ENCODE measurements at regions not wholly inside any gene's neighbourhood (a gene's known extent, or its start where the extent isn't known, plus 50 kb on each side); places are given as distances from the start of the nearest gene placed in this dataset.

DNA sequence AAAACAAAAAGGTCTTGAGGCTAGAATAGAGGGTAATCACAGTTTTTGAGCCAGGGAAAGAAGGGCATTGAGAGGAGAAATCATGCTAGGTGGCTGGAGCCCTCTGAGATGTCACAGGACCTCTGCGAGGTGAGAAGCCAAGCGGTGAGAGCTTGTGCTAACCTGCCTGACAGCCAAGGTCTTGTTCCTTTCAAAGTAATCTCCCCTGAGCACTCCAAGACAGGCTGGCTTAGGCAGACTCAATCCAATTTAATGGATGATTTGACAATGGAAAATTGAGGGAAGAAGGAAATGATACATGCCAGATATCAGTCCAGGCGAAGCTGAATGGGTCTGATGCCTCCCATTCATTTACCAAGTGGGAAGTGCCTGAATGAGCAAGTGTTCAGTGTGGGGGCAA lies 311.9 kb upstream of the PTBP2 start:
- Histone ChIP-seq H3K18ac (ENCODE audit: extremely low read depth, low read length) (no peak overlapping the region), H3K79me2 (ENCODE audit: control insufficient read depth in 1 of 2, insufficient read depth in 2 of 2, low read length in 2 of 2) (no peaks in the 10 kb centered on the region), H3K4me2 (ENCODE audit: insufficient read depth in 1 of 2, low read depth in 2 of 2, low read length in 2 of 2) (no peak overlapping the region), H2AK5ac (ENCODE audit: low read depth, low read length) (no peak overlapping the region), H2BK5ac (ENCODE audit: low read depth, low read length) (no peak overlapping the region), H4K8ac (ENCODE audit: extremely low read depth, insufficient read depth, low read length) (no peak overlapping the region), H2BK120ac (replicated peaks; ENCODE audit: low read depth, low read length) (no peak overlapping the region), H2AFZ (ENCODE audit: low read length) (no peak overlapping the region), H4K20me1 (replicated peaks in 1 of 2; ENCODE audit: control insufficient read depth in 1 of 2, insufficient read depth in 2 of 2, low read length in 2 of 2) (no peaks in the 10 kb centered on the region), H3K23ac (ENCODE audit: insufficient read length) (no peak overlapping the region), H3K4me3 (ENCODE audit: extremely low read depth in 1 of 4, insufficient read depth in 2 of 4, low read depth in 3 of 4, low read length in 4 of 4) (no peak overlapping the region), H3K27ac (ENCODE audit: low read depth, low read length) (no peak overlapping the region), H3K9me3 (ENCODE audit: insufficient read depth in 2 of 2, low read depth in 1 of 2, low read length in 1 of 2) (no peaks in the 10 kb centered on the region), H4K5ac (ENCODE audit: insufficient read length, low read depth, low read length) (no peak overlapping the region), H3K4ac (replicated peaks; ENCODE audit: insufficient read length, low read depth, low read length) (no peak overlapping the region), H2BK20ac (ENCODE audit: low read length) (no peak overlapping the region), H2BK12ac (ENCODE audit: low read depth, low read length) (no peak overlapping the region), H3K79me1 (ENCODE audit: low read depth, low read length) (no peaks in the 10 kb centered on the region), H3K4me1 (replicated peaks in 1 of 4; ENCODE audit: control insufficient read depth in 3 of 4, insufficient read depth in 4 of 4, low read length in 3 of 4) (no peaks in the 10 kb centered on the region), H3K9ac (replicated peaks in 1 of 4; ENCODE audit: extremely low read depth in 1 of 4, low read depth in 3 of 4, low read length in 3 of 4) (no peak overlapping the region), H4K91ac (replicated peaks; ENCODE audit: insufficient read length, low read length) (no peak overlapping the region), H3K56ac (replicated peaks; ENCODE audit: insufficient read length, low read depth, low read length) (no peak overlapping the region), H3K36me3 (ENCODE audit: control insufficient read depth in 2 of 4, insufficient read depth in 4 of 4, low read length in 3 of 4) (no peaks in the 10 kb centered on the region), H2BK15ac (ENCODE audit: low read length) (no peak overlapping the region), H3K14ac (ENCODE audit: insufficient read length) (no peak overlapping the region), H3K23me2 (ENCODE audit: low read depth, low read length) (no peaks in the 10 kb centered on the region), H3K27me3 (replicated peaks in 1 of 4; ENCODE audit: control insufficient read depth in 3 of 4, extremely low read depth in 1 of 4, insufficient read depth in 3 of 4, low read length in 3 of 4) (no peaks in the 10 kb centered on the region)
- FAIRE-seq (no peak), DNase-seq (ENCODE audit: low read depth in 1 of 2, low spot score in 2 of 2) (no peak)
- ChIA-PET CTCF (ENCODE audit: partially characterized antibody) (interaction anchor here (0.8 kb wide), 1 partner anchor 17 kb away, joined by 3 read pairs; no protein-coding TSS in a partner anchor), POLR2A (ENCODE audit: partially characterized antibody) (no interaction called here)
- WGBS, 2 experiments (ENCODE audit: extremely low coverage in 1 of 2, insufficient coverage in 1 of 2, insufficient read length in 1 of 2, insufficient replicate concordance in 2 of 2, low coverage in 1 of 2, low lambda C conversion rate in 2 of 2, missing lambda C conversion rate in 1 of 2) = 88% methylated on average over 3 of the region's 3 CpGs; no CpG with 5 or more reads in 1 of the 2 experiments
- TF ChIP-seq CREB1 (IDR thresholded peaks at IDR 0.05) = no peak
- no peak for TF ChIP-seq SIN3A (conservative IDR thresholded peaks at IDR 0.05 in 1 of 2, IDR thresholded peaks at IDR 0.05 in 1 of 2; ENCODE audit: low read depth in 1 of 2, low read length in 2 of 2)
- TF ChIP-seq SP1 (IDR thresholded peaks at IDR 0.05; ENCODE audit: low read depth, low read length) = no peak
- TF ChIP-seq ZNF274 (IDR thresholded peaks at IDR 0.05; ENCODE audit: borderline replicate concordance, extremely low read depth, low read length) = no peak
- TF ChIP-seq HDAC6 (IDR thresholded peaks at IDR 0.05; ENCODE audit: low read depth, low read length) = no peak
- TF ChIP-seq MAFK (IDR thresholded peaks at IDR 0.05; ENCODE audit: low read depth, low read length) = no peak
- no peak for TF ChIP-seq JUND (IDR thresholded peaks at IDR 0.05; ENCODE audit: low read length)
- TF ChIP-seq SP2 (IDR thresholded peaks at IDR 0.05; ENCODE audit: low read length) = no peak
- TF ChIP-seq PHF8 (conservative IDR thresholded peaks at IDR 0.05; ENCODE audit: low read depth, low read length) = no peak
- no peak for TF ChIP-seq EGR1 (IDR thresholded peaks at IDR 0.05; ENCODE audit: borderline replicate concordance, low read depth, low read length)
- TF ChIP-seq RXRA (IDR thresholded peaks at IDR 0.05; ENCODE audit: insufficient read depth, low read depth, low read length) = no peak
- no peak for TF ChIP-seq CHD2 (IDR thresholded peaks at IDR 0.05; ENCODE audit: low read length)
- TF ChIP-seq, protein P1, sequence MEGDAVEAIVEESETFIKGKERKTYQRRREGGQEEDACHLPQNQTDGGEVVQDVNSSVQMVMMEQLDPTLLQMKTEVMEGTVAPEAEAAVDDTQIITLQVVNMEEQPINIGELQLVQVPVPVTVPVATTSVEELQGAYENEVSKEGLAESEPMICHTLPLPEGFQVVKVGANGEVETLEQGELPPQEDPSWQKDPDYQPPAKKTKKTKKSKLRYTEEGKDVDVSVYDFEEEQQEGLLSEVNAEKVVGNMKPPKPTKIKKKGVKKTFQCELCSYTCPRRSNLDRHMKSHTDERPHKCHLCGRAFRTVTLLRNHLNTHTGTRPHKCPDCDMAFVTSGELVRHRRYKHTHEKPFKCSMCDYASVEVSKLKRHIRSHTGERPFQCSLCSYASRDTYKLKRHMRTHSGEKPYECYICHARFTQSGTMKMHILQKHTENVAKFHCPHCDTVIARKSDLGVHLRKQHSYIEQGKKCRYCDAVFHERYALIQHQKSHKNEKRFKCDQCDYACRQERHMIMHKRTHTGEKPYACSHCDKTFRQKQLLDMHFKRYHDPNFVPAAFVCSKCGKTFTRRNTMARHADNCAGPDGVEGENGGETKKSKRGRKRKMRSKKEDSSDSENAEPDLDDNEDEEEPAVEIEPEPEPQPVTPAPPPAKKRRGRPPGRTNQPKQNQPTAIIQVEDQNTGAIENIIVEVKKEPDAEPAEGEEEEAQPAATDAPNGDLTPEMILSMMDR (IDR thresholded peaks at IDR 0.05; ENCODE audit: control extremely low read depth in 1 of 3, insufficient read depth in 1 of 3, low read depth in 1 of 3, low read length in 3 of 3) = no peak
- no peak for TF ChIP-seq SP4 (IDR thresholded peaks at IDR 0.05; ENCODE audit: low read length)

Measured in H1 (cell line).